Peyer's patch (tissue), 4 donors: ENCODE measurements at regions not wholly inside any gene's neighbourhood (a gene's known extent, or its start where the extent isn't known, plus 50 kb on each side); places are given as distances from the start of the nearest gene placed in this dataset.
A peak's percentile ranks its signal among the peaks of the same experiment; 100 is the strongest.

Source experiments
- DNase-seq, 3 donors: peaks; one replicate each; pipeline ENCODE4 v3.0.0-alpha.2; 2017 to 2019
- H3K27ac ChIP-seq, 4 donors: fragments of 200-600 bp; sonication (generic); one replicate each; pipeline ENCODE4 v1.5.1; 2016 to 2019
- H3K27me3 ChIP-seq, 2 donors: fragments of 200-600 bp; sonication (generic); one replicate each; pipeline ENCODE4 v1.5.1; 2019
- H3K36me3 ChIP-seq, 3 donors: fragments of 200-600 bp; sonication (generic); one replicate each; pipeline ENCODE4 v1.5.1; 2016 to 2019
- H3K4me1 ChIP-seq, 4 donors: fragments of 200-600 bp; sonication (generic); one replicate each; pipeline ENCODE4 v1.5.1; 2016 to 2019
- H3K4me3 ChIP-seq, 4 donors: fragments of 200-600 bp; sonication (generic); 1 replicate in 3 of 4; 2 replicates in 1 of 4; pipeline ENCODE4 v1.5.1; 2016 to 2019; ENCODE audit warnings: mild to moderate bottlenecking in 1 of 4
- H3K9me3 ChIP-seq, 4 donors: fragments of 200-600 bp; sonication (generic); one replicate each; pipeline ENCODE4 v1.5.1; 2016 to 2019; ENCODE audit warnings: mild to moderate bottlenecking in 1 of 4
- POLR2A ChIP-seq, 2 donors: fragments of 450-650 bp; IDR thresholded peaks; one replicate each; pipeline ENCODE4 v1.5.1; 2017; ENCODE audit warnings: antibody characterized with exemption in 2 of 2, mild to moderate bottlenecking in 2 of 2, moderate library complexity in 2 of 2
- TF ChIP-seq, protein P1 (sequence below), 6 experiments: fragments of 450-650 bp in 4 of 6; fragments of 200-600 bp in 2 of 6; sonication (generic) in 1 of 6; IDR thresholded peaks; one replicate each; pipeline ENCODE4 v1.5.1; 2017 to 2019; ENCODE audit warnings: antibody characterized with exemption in 6 of 6, mild to moderate bottlenecking in 3 of 6, moderate library complexity in 1 of 6

DNA sequence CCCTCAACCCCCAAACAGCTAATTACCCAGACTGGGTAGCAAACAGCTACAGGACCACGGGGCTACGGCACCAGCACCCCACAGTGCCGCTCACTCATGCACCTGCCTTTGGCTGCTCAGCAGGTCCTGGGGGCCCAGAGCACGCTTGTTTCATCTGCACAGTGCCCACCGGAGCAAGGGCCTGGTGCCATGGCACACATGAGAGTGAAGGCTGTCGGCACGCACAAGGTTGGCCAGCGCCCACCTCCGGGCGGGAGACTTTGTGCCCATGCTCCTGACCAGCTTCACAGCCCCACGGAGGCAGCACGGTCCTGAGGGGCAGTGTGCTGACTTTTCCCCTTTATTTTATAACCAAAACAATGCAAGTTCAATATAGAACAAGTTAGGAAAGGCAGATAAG lies 135.9 kb upstream of the NSMCE3 start:
- TF ChIP-seq, protein P1, sequence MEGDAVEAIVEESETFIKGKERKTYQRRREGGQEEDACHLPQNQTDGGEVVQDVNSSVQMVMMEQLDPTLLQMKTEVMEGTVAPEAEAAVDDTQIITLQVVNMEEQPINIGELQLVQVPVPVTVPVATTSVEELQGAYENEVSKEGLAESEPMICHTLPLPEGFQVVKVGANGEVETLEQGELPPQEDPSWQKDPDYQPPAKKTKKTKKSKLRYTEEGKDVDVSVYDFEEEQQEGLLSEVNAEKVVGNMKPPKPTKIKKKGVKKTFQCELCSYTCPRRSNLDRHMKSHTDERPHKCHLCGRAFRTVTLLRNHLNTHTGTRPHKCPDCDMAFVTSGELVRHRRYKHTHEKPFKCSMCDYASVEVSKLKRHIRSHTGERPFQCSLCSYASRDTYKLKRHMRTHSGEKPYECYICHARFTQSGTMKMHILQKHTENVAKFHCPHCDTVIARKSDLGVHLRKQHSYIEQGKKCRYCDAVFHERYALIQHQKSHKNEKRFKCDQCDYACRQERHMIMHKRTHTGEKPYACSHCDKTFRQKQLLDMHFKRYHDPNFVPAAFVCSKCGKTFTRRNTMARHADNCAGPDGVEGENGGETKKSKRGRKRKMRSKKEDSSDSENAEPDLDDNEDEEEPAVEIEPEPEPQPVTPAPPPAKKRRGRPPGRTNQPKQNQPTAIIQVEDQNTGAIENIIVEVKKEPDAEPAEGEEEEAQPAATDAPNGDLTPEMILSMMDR (IDR thresholded peaks at IDR 0.05) = no peak
- TF ChIP-seq POLR2A (IDR thresholded peaks at IDR 0.05) = no peak
- Histone ChIP-seq H3K36me3 (no peaks in the 10 kb centered on the region), H3K4me3 (no peak overlapping the region), H3K27me3 (no peaks in the 10 kb centered on the region), H3K27ac (no peak overlapping the region), H3K9me3 (no peaks in the 10 kb centered on the region), H3K4me1 (no peaks in the 10 kb centered on the region)
- DNase-seq = no peak

DNA sequence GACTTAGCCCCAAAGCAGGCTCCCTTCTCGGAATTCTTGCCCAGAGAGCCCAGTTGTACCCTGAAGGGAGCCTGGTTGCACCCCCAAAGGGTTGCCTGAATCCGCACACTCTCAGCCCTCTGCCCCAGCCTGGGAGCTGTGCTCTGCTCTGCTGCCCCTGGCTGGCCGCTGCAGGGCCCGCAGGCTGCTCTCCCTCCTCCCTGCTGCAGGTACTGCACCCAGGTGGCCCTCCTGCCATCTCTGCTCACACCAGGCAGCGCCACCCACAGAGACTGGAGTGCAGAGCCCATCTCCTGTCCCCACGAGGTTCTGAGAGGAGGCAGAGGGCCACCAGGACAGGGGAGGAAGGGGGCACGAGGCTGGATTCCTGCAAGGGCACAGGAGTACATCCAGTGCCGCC lies 134.2 kb upstream of the NSMCE3 start:
- no peak for TF ChIP-seq POLR2A (IDR thresholded peaks at IDR 0.05)
- TF ChIP-seq, protein P1 (IDR thresholded peaks at IDR 0.05) = peak in 1 of 6 experiments; percentile 3
- no peak for DNase-seq
- H3K27ac ChIP-seq = no peak overlapping the region
- no peaks in the 10 kb centered on the region for H3K36me3 ChIP-seq
- no peaks in the 10 kb centered on the region for H3K9me3 ChIP-seq
- H3K4me3 ChIP-seq = no peak overlapping the region
- H3K4me1 ChIP-seq = no peaks in the 10 kb centered on the region
- H3K27me3 ChIP-seq = no peaks in the 10 kb centered on the region

DNA sequence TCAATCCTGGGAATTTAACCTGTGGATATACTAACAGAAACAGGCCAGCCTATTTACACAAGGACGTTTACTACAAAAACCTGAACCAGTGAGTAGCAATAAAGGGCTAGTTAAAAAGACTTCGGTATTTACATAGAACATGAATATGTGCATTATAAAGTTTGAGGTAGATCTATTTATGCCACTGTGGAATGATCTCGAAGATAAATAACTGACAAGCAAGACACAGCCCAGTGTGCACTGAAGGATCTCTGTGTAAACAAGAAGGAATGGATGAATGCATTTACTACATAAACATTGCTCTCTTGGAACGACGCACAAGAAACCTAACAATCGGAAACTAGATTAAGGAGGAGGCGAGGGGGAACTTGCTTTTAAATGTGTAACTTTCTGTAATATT lies 132.0 kb upstream of the NSMCE3 start:
- Histone ChIP-seq H3K4me3 (no peak overlapping the region), H3K9me3 (no peaks in the 10 kb centered on the region), H3K27ac (no peak overlapping the region), H3K27me3 (no peaks in the 10 kb centered on the region), H3K4me1 (no peaks in the 10 kb centered on the region), H3K36me3 (no peaks in the 10 kb centered on the region)
- TF ChIP-seq POLR2A (IDR thresholded peaks at IDR 0.05) = no peak
- TF ChIP-seq, protein P1 (IDR thresholded peaks at IDR 0.05) = no peak
- no peak for DNase-seq

DNA sequence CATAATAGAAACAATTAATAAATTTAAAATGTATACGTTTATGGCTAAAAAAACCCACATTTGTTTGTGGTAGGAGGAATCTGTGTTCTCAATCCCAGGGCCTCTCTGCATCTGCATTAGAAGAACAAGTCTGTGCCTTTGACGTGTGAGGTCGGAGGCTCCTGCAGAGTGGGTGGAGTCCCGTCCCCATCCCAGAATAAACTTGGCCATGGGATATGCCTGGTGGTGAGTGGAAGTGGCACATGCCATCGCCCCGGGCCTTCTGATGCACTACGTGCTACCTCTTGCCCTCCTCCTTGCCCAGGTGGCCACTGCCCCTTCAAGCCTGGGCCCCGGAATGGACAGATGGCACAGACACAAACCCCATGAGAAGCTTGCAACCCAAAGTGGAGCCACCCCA lies 131.1 kb upstream of the NSMCE3 start:
- no peaks in the 10 kb centered on the region for H3K9me3 ChIP-seq
- no peak for DNase-seq
- H3K36me3 ChIP-seq = no peaks in the 10 kb centered on the region
- no peaks in the 10 kb centered on the region for H3K27me3 ChIP-seq
- H3K4me1 ChIP-seq = no peaks in the 10 kb centered on the region
- H3K4me3 ChIP-seq = no peak overlapping the region
- no peak for TF ChIP-seq POLR2A (IDR thresholded peaks at IDR 0.05)
- TF ChIP-seq, protein P1 (IDR thresholded peaks at IDR 0.05) = no peak
- no peak overlapping the region for H3K27ac ChIP-seq

DNA sequence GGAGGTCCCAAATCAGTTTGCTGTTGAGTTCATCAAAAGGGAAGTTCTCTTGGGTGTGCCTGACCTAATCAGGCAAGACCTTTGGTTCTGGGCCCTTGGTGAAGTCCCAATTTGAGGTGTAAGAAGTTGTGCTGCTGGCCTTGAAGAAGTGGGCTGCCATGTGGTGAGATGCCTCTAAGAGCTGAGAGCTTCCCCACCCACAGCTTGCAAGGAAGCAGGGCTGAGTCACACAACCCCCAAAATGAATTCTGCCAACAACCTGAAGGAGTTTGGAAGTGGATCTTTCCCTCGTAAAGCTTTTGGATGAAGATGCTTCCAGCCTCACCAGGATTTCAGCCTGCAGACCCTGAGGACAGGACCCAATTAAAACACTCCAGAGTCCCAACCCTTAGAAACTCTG lies 129.3 kb upstream of the NSMCE3 start:
- no peak overlapping the region for H3K4me3 ChIP-seq
- H3K4me1 ChIP-seq = no peaks in the 10 kb centered on the region
- H3K27me3 ChIP-seq = no peaks in the 10 kb centered on the region
- no peak overlapping the region for H3K27ac ChIP-seq
- H3K9me3 ChIP-seq = no peaks in the 10 kb centered on the region
- DNase-seq = no peak
- TF ChIP-seq, protein P1 (IDR thresholded peaks at IDR 0.05) = no peak
- no peak for TF ChIP-seq POLR2A (IDR thresholded peaks at IDR 0.05)
- no peaks in the 10 kb centered on the region for H3K36me3 ChIP-seq

DNA sequence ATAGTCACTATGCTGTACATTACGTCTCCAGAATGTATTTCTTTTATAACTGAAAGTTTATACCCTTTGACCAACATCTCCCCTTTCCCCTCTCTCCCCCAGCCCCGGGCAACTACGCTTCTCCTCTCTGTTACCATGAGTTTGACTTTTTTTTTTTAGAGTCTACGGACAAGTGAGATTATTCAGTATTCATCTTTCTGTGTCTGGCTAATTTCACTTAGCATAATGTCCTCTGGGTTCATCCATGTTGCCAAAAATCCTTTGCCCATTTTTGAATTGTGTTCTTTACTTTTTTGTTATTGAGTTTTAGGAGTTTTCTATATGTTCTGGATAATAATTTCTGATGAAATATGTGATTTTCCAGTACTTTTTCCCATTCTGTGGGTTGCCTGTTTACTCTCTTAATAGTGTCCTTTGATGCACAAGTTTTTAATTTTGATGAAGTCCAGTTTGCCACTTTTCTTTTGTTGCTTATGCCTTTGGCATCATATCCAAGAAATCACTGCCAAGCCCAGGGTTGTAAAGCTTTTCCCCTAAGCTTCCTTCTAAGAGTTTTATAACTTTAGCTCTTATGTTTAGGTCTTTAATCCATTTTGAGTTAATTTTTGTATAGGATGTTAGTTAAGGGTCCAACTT lies 126.7 kb upstream of the NSMCE3 start:
- Histone ChIP-seq H3K4me3 (no peak overlapping the region), H3K4me1 (no peaks in the 10 kb centered on the region), H3K27ac (no peak overlapping the region), H3K27me3 (no peaks in the 10 kb centered on the region), H3K36me3 (no peaks in the 10 kb centered on the region), H3K9me3 (no peaks in the 10 kb centered on the region)
- DNase-seq = no peak
- TF ChIP-seq POLR2A (IDR thresholded peaks at IDR 0.05) = no peak
- TF ChIP-seq, protein P1 (IDR thresholded peaks at IDR 0.05) = no peak
